AG10803 (cell line): ENCODE measurements at regions not wholly inside any gene's neighbourhood (a gene's known extent, or its start where the extent isn't known, plus 50 kb on each side); places are given as distances from the start of the nearest gene placed in this dataset.

ENCODE experiments used
- DNase-seq: peaks from one replicate; pipeline ENCODE4 v3.0.0; 2010; ENCODE audit warnings: low read depth
- H3K4me3 ChIP-seq: 2 replicates; pipeline ENCODE4 v1.5.1; 2011; ENCODE audit warnings: mild to moderate bottlenecking, low read length, control low read depth
- CTCF ChIP-seq: conservative IDR thresholded peaks from 2 replicates; pipeline ENCODE4 v1.5.1; 2011; ENCODE audit warnings: mild to moderate bottlenecking, low read length, control low read depth, inconsistent platforms

GRCh38 chr10:128879030-128879429 lies 588.0 kb upstream of the MGMT start:
- no peak overlapping the region for H3K4me3 ChIP-seq
- DNase-seq = no peak
- TF ChIP-seq CTCF = no peak

DNA sequence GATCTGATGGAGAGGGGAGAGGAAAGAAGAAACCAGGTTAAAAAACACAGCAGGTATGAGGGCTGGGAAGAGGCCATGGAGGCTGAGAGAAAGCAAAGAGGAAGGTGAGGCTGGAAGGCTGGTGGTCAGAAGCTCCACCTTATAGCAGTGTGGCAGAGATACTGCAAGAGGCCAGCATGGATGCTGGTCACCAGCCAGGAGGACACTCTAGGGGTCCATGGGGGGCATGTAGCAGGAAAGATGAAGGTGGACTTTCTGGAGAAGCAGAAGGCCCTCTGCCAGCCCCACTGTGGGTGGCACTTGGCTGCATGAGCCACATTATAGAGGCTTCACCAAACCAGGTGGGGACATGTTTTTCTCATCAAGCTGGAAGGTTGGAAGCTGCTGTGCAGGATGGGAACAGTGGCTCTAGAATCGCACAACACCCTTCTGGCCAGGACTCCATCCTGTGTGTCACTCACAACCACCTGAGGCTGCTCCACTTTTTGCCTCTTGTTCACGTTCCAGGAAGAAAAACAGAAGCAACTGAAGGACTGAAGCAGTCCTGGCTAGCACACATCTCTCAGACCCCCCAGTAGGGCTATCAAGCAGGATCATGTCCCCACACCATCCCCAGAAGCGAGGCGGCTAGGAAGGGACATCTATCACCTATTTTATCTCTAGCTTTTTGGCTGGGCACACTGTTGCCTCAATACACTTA lies 587.5 kb upstream of the MGMT start:
- H3K4me3 ChIP-seq = no peak overlapping the region
- no peak for DNase-seq
- no peak for TF ChIP-seq CTCF

GRCh38 chr10:128880159-128880725 lies 586.8 kb upstream of the MGMT start:
- TF ChIP-seq CTCF = no peak
- no peak for DNase-seq
- H3K4me3 ChIP-seq = no peak overlapping the region

GRCh38 chr10:128881086-128881485 lies 586.0 kb upstream of the MGMT start:
- H3K4me3 ChIP-seq = no peak overlapping the region
- DNase-seq = no peak
- TF ChIP-seq CTCF = no peak

DNA sequence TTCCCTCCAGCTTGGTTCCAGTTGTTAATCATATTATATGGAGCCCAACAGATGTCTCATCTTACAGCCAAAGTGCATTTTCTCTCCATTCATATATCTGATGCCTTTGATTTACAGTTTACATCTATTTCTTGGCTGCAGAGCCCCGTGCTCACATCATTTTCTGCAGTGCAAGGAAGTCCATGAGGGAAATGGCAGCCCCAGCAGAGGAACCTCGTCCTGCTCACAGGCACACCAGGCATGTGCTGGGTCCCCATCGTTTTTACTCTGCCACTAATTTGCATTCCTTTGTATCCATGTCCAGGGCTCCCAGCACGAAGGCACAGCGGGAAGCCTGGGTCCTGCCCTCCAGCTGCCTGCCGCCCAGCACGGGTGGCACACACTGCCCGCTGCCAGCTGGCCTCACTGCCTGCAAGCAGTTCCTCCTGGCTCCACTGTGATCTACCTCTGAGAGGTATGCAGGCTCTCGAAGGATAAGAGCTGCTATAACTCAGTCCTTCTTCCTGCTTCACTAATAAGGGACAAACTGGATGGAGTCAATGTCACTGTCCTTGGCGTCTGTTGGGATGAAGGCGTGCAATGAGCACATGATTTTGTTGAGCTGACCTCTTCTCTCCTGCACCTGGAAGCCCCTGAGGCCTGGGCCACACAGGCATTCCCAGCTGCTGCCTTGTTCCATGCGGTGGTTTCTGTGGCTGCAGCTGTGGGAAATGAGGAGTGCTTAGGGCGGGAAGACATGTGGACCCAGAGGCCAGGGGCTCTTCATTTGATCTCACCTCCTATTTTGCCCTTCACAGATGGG lies 583.6 kb upstream of the MGMT start:
- TF ChIP-seq CTCF = no peak
- no peak for DNase-seq
- H3K4me3 ChIP-seq = no peak overlapping the region

DNA sequence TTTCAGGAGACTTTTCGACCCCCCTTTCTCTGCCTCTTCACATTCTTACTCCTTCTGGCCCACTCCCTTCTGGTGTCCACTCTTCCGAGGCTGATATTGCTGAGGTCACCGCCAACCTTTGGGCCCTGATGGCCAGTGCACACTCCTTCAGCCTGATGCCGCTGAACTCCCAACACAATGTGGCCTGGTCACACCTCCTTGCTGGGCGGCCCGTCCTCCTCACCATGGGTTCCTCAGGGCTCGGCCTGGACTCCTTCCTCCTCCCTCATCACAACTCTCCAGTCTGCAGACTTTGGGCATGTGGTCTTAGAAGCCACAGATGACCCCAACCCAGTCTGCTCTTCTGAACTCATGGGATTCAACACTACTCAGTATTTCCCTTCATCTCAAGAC lies 583.0 kb upstream of the MGMT start:
- TF ChIP-seq CTCF = no peak
- DNase-seq = no peak
- no peak overlapping the region for H3K4me3 ChIP-seq
